ENCODE measurements at regions not wholly inside any gene's neighbourhood (a gene's known extent, or its start where the extent isn't known, plus 50 kb on each side); places are given as distances from the start of the nearest gene placed in this dataset.
"Not testable (repeated sequence)": the region's sequence is repeated elsewhere in the genome, so short reads cannot be mapped to it uniquely, and the experiment has no call there.

- not testable (repeated sequence) for DNase-seq (ENCODE audit: low read depth)
Measured at GRCh38 chr5:122669709-122670108, 105.2 kb upstream of the SNX2 start.

- peak; percentile 58 for DNase-seq (ENCODE audit: low read depth)
Measured at GRCh38 chr5:122673343-122673742, 101.5 kb upstream of the SNX2 start.

DNA sequence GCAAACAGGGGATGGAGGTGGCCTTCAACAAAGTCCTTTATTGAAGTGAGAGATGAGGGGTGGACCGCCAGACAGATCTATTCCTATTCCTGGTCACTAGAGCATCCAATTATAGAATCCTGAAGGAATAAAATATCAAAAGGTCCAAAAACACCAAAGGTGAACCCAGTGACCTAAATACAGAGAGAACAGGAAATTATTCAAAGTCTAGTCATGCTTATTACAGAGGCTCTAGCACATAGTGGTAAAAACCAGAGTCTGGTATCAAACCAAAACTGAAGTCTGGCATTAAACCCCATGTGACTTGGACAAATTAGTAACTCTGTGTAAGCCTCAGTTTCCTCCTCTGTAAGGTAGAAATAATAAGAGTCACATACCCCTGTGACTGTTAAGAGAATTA is 100.5 kb upstream of the SNX2 start:
- DNase-seq (ENCODE audit: low read depth) = no peak

GRCh38 chr5:122680623-122681350 is 94.1 kb upstream of the SNX2 start:
- DNase-seq (ENCODE audit: low read depth) = no peak

DNA sequence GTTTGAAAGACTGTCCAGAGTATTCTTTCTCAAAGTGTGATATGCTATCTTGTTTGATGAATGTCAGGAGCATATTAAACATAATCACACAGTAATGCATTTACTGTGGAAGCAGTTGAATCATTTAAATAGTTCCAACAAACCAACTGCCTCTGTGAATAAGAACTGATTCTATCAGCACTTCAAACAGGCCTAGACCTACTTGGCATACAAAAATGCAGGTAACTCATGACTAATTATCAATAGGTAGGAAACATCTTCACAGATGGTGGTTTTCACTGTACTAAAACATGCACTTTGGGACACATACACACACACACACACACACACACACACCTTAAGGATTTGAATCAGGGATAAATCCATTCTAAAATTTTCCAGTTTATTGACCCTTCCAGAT is 91.2 kb upstream of the SNX2 start:
- no peak for DNase-seq (ENCODE audit: low read depth)

GRCh38 chr5:122690266-122690665 is 84.6 kb upstream of the SNX2 start:
- DNase-seq (ENCODE audit: low read depth) = no peak

GRCh38 chr5:122691931-122692330 is 82.9 kb upstream of the SNX2 start:
- DNase-seq (ENCODE audit: low read depth) = no peak

DNA sequence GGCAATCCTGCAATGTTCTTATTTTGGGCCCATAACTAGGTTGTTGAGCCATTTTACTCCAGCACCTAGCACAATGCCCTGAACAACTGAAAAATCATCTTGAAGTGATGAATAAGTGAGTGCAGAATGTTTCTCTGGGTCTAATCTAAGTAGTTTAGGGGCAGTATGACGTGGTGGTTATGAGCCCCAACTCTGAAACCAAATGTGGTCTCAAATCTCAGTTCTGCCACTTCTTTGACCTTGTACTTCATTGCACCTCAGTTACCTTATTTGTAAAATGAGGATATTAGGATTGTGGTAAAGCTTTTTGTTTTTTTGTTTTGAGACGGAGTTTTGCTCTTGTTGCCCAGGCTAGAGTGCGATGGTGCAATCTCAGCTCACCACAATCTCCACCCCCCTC is 80.9 kb upstream of the SNX2 start:
- DNase-seq (ENCODE audit: low read depth) = no peak

GRCh38 chr5:122694884-122695283 is 80.0 kb upstream of the SNX2 start:
- no peak for DNase-seq (ENCODE audit: low read depth)

GRCh38 chr5:122696735-122697134 is 78.1 kb upstream of the SNX2 start:
- DNase-seq (ENCODE audit: low read depth) = not testable (repeated sequence)

DNA sequence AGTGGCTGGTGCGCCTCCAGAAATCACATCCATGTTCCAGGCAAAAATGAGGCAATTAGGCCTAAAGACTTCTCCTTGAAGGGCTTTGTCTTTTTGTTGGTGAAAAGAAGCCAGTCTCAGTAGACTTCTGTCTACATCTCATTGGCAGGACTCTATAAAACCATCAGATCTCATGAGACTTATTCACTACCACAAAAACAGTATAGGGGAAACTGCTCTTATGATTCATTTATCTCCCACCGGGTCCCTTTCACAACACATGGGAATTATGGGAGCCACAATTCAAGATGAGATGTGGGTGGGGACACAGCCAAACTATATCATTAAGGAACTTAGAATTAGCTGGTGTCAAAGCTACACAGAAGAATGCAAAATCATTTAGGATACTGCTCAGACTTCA is 77.7 kb upstream of the SNX2 start:
- DNase-seq (ENCODE audit: low read depth) = no peak

DNA sequence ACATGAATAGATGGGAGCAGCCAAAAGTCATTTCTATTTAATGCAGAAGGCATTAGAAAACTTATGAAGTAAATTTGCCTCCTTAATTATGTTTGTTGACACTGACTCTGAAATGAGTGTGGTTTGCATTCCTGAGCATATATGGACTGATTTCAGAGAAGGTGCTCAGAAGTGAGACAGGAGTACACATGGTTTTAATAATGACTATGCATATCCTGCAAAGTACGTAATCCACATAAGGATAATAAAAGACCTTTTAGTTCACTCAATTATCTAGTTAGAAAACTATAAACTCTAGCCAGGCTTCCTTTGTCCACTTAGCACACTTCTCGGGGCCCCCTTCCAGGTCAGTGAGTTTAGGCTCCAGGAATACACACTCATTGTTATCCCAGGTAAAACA is 75.7 kb upstream of the SNX2 start:
- DNase-seq (ENCODE audit: low read depth) = no peak

DNA sequence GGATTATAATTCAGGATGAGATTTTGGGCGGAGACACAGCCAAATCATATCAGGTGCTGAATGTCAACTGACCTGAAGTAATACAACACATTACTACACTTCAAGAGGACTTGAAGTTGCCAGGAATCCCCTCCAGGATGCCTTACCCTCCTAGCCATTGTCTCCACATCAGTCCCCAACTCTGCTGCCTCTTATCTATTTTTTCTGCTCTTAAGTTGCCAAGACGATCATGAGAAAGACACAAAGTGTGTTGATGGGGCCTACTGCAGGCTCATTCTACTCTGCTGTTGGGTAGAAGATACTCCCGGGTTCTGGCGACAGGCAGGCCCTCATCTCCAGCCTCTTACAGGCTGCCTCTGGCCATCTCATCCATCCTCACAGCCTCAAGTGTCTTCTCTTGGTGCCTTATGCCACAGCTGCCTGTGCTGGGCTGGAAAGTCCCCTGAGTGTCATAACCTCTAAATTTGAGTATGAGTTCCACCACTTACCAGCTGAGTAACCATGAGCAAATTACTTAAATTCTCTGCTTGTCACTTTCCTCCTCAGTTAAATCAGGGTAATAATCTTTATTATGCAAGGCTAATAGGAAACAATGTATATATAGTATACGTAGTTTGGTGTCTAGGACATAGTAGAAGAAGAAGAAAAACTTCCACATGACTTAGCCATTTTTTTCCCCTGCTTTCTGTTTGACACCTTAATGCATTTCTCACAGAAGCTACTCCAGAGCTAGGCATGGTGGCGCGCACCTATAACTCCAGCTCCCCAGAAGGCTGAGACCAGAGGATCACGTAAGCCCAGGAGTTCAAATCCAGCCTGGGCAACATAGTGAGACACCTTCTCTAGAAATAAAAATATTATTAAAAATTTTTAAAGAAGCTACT is 73.0 kb upstream of the SNX2 start:
- DNase-seq (ENCODE audit: low read depth) = no peak

- DNase-seq (ENCODE audit: low read depth) = no peak
Measured at GRCh38 chr5:122702524-122702875, 72.4 kb upstream of the SNX2 start.

DNA sequence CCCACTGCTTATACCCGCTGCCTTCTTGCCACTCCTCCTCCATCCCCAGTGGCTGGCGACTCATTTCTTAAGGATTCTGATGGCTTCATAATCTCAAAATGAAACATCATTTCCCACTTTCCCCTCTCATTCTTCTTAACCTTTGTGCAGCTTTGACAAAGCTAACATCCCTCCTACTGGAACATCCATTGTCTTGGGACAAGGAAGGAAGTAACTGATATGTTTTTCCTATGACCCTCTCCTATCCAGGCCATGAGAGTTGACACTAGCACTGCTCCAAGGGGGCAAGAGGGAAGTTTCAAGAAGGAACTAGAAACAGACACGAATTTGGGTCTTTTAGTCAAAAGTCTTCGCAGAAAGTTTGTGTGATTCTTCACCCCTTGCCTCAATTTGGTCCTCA is 71.7 kb upstream of the SNX2 start:
- no peak for DNase-seq (ENCODE audit: low read depth)

- DNase-seq (ENCODE audit: low read depth) = peak; percentile 51
Measured at GRCh38 chr5:122704247-122705036, 70.4 kb upstream of the SNX2 start.

GRCh38 chr5:122705851-122706250 is 69.0 kb upstream of the SNX2 start:
- no peak for DNase-seq (ENCODE audit: low read depth)

GRCh38 chr5:122707796-122708195 is 67.1 kb upstream of the SNX2 start:
- DNase-seq (ENCODE audit: low read depth) = no peak

- no peak for DNase-seq (ENCODE audit: low read depth)
Measured at GRCh38 chr5:122713041-122713440, 61.8 kb upstream of the SNX2 start.

DNA sequence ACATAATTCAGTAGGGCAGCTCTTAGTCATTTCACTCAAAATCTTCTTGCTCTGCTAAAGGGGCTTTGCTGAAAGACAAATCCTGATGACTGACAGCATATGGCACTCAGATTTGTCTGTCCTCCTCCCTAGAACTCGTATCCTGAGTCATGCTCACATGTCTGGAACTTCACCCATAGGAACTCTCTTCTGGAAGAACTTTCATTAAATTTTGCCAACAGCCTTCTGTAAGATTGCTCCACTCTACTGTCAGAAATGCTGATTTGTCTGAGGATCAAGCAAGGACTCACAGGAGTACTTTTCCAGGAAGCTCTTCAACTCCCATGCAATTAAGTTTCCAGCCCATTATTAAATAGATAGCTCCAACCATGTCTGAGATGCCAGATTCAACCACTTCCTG is 59.8 kb upstream of the SNX2 start:
- peak; percentile 6 for DNase-seq (ENCODE audit: low read depth)

- DNase-seq (ENCODE audit: low read depth) = no peak
Measured at GRCh38 chr5:122718611-122719010, 56.3 kb upstream of the SNX2 start.

GRCh38 chr5:122719991-122720746 is 54.7 kb upstream of the SNX2 start:
- no peak for DNase-seq (ENCODE audit: low read depth)
